Dendritic cell treated with granulocyte-macrophage colony-stimulating factor and Interleukin-4, amounts not matched to agents 40 ng/mL and 50 ng/mL, for 4 days (primary cell): ENCODE measurements at regions not wholly inside any gene's neighbourhood (a gene's known extent, or its start where the extent isn't known, plus 50 kb on each side); places are given as distances from the start of the nearest gene placed in this dataset.

ENCODE experiments used
- H3K27ac Mint-ChIP-seq: one replicate; pipeline ENCODE4 v1.8.0; 2022; ENCODE audit warnings: mild to moderate bottlenecking, mixed read lengths
- H3K27me3 Mint-ChIP-seq: one replicate; pipeline ENCODE4 v1.8.0; 2022; ENCODE audit warnings: mild to moderate bottlenecking, mixed read lengths
- H3K36me3 Mint-ChIP-seq: one replicate; pipeline ENCODE4 v1.8.0; 2022; ENCODE audit warnings: low read depth, mixed read lengths
- H3K4me1 Mint-ChIP-seq: one replicate; pipeline ENCODE4 v1.8.0; 2022; ENCODE audit warnings: low read depth, mixed read lengths
- H3K4me3 Mint-ChIP-seq: one replicate; pipeline ENCODE4 v1.8.0; 2022; ENCODE audit warnings: mild to moderate bottlenecking, moderate library complexity, mixed read lengths
- H3K9me3 Mint-ChIP-seq: one replicate; pipeline ENCODE4 v1.8.0; 2022; ENCODE audit warnings: mixed read lengths
- intact Hi-C: fragments of 100-400 bp; cut with micrococcal nuclease; formaldehyde crosslinking; loops from one replicate; pipeline ENCODE4 v1.15.0; 2022

- peaks cover 22% of the 10 kb centered on the region for H3K27me3 Mint-ChIP-seq
- H3K36me3 Mint-ChIP-seq: no peaks in the 10 kb centered on the region
- H3K4me3 Mint-ChIP-seq: no peak overlapping the region
- no peak overlapping the region for H3K27ac Mint-ChIP-seq
- H3K9me3 Mint-ChIP-seq: no peaks in the 10 kb centered on the region
- intact Hi-C loops: no loop called here
- H3K4me1 Mint-ChIP-seq: no peaks in the 10 kb centered on the region
Measured at GRCh38 chr7:106196460-106197021, 84.4 kb upstream of the SYPL1 start.

GRCh38 chr7:106193661-106194060 is 81.5 kb upstream of the SYPL1 start:
- Mint-ChIP-seq H3K4me1 (no peaks in the 10 kb centered on the region), H3K36me3 (no peaks in the 10 kb centered on the region), H3K9me3 (no peaks in the 10 kb centered on the region), H3K27ac (no peak overlapping the region), H3K27me3 (peaks cover 28% of the 10 kb centered on the region), H3K4me3 (no peak overlapping the region)
- intact Hi-C loops: no loop called here

- H3K36me3 Mint-ChIP-seq: no peaks in the 10 kb centered on the region
- no peak overlapping the region for H3K4me3 Mint-ChIP-seq
- H3K9me3 Mint-ChIP-seq: no peaks in the 10 kb centered on the region
- no peak overlapping the region for H3K27ac Mint-ChIP-seq
- H3K27me3 Mint-ChIP-seq: peaks cover 27% of the 10 kb centered on the region
- intact Hi-C loops: no loop called here
- no peaks in the 10 kb centered on the region for H3K4me1 Mint-ChIP-seq
Measured at GRCh38 chr7:106190589-106191330, 78.6 kb upstream of the SYPL1 start.

- Mint-ChIP-seq H3K36me3 (no peaks in the 10 kb centered on the region), H3K27ac (no peak overlapping the region), H3K9me3 (no peaks in the 10 kb centered on the region), H3K27me3 (peaks cover 14% of the 10 kb centered on the region), H3K4me1 (peaks cover 6% of the 10 kb centered on the region), H3K4me3 (no peak overlapping the region)
- intact Hi-C loops: no loop called here
Measured at GRCh38 chr7:106187613-106188350, 75.7 kb upstream of the SYPL1 start.

- intact Hi-C loops: no loop called here
- Mint-ChIP-seq H3K27me3 (peaks cover 12% of the 10 kb centered on the region), H3K4me3 (no peak overlapping the region), H3K27ac (no peak overlapping the region), H3K4me1 (peaks cover 6% of the 10 kb centered on the region), H3K36me3 (no peaks in the 10 kb centered on the region), H3K9me3 (no peaks in the 10 kb centered on the region)
Measured at GRCh38 chr7:106185719-106186118, 73.6 kb upstream of the SYPL1 start.

GRCh38 chr7:106183952-106184351 is 71.8 kb upstream of the SYPL1 start:
- Mint-ChIP-seq H3K27me3 (peaks cover 20% of the 10 kb centered on the region), H3K4me1 (peaks cover 6% of the 10 kb centered on the region), H3K27ac (no peak overlapping the region), H3K9me3 (no peaks in the 10 kb centered on the region), H3K4me3 (no peak overlapping the region), H3K36me3 (no peaks in the 10 kb centered on the region)
- intact Hi-C loops: no loop called here

GRCh38 chr7:106182904-106183303 is 70.8 kb upstream of the SYPL1 start:
- Mint-ChIP-seq H3K4me3 (no peak overlapping the region), H3K27ac (no peak overlapping the region), H3K36me3 (no peaks in the 10 kb centered on the region), H3K27me3 (peaks cover 21% of the 10 kb centered on the region), H3K9me3 (no peaks in the 10 kb centered on the region), H3K4me1 (peaks cover 6% of the 10 kb centered on the region)
- intact Hi-C loops: no loop called here

GRCh38 chr7:106181658-106182265 is 69.7 kb upstream of the SYPL1 start:
- Mint-ChIP-seq H3K4me1 (peaks cover 10% of the 10 kb centered on the region), H3K4me3 (no peak overlapping the region), H3K36me3 (no peaks in the 10 kb centered on the region), H3K27ac (no peak overlapping the region), H3K27me3 (peaks cover 21% of the 10 kb centered on the region), H3K9me3 (no peaks in the 10 kb centered on the region)
- intact Hi-C loops: no loop called here

GRCh38 chr7:106180721-106181120 is 68.6 kb upstream of the SYPL1 start:
- peaks cover 27% of the 10 kb centered on the region for H3K27me3 Mint-ChIP-seq
- peaks cover 15% of the 10 kb centered on the region for H3K4me1 Mint-ChIP-seq
- H3K4me3 Mint-ChIP-seq: no peak overlapping the region
- no peaks in the 10 kb centered on the region for H3K36me3 Mint-ChIP-seq
- intact Hi-C loops: no loop called here
- no peak overlapping the region for H3K27ac Mint-ChIP-seq
- no peaks in the 10 kb centered on the region for H3K9me3 Mint-ChIP-seq

GRCh38 chr7:106179256-106179655 is 67.1 kb upstream of the SYPL1 start:
- no peak overlapping the region for H3K4me3 Mint-ChIP-seq
- H3K4me1 Mint-ChIP-seq: peaks cover 15% of the 10 kb centered on the region
- H3K27me3 Mint-ChIP-seq: peaks cover 32% of the 10 kb centered on the region
- H3K9me3 Mint-ChIP-seq: no peaks in the 10 kb centered on the region
- no peak overlapping the region for H3K27ac Mint-ChIP-seq
- intact Hi-C loops: loop anchor here (5.0 kb wide), 1 partner anchor 188 kb away; no protein-coding TSS in a partner anchor
- no peaks in the 10 kb centered on the region for H3K36me3 Mint-ChIP-seq

GRCh38 chr7:106178593-106179134 is 66.6 kb upstream of the SYPL1 start:
- Mint-ChIP-seq H3K9me3 (no peaks in the 10 kb centered on the region), H3K4me1 (peaks cover 12% of the 10 kb centered on the region), H3K27ac (no peak overlapping the region), H3K4me3 (no peak overlapping the region), H3K36me3 (no peaks in the 10 kb centered on the region), H3K27me3 (peaks cover 33% of the 10 kb centered on the region)
- intact Hi-C loops: loop anchor here (5.0 kb wide), 1 partner anchor 189 kb away; no protein-coding TSS in a partner anchor

- intact Hi-C loops: loop anchor here (2.0 to 5.0 kb wide), 2 partner anchors 189 to 559 kb away; no protein-coding TSS in a partner anchor
- no peak overlapping the region for H3K4me3 Mint-ChIP-seq
Measured at GRCh38 chr7:106177738-106178592, 65.9 kb upstream of the SYPL1 start.

GRCh38 chr7:106177300-106177690 is 65.2 kb upstream of the SYPL1 start:
- H3K4me1 Mint-ChIP-seq: peaks cover 9% of the 10 kb centered on the region
- H3K27me3 Mint-ChIP-seq: peaks cover 33% of the 10 kb centered on the region
- H3K4me3 Mint-ChIP-seq: no peak overlapping the region
- H3K27ac Mint-ChIP-seq: no peak overlapping the region
- H3K36me3 Mint-ChIP-seq: no peaks in the 10 kb centered on the region
- intact Hi-C loops: loop anchor here (2.0 to 5.0 kb wide), 2 partner anchors 190 to 560 kb away; no protein-coding TSS in a partner anchor
- no peaks in the 10 kb centered on the region for H3K9me3 Mint-ChIP-seq

More at GRCh38 chr7:106177738-106178592, 65.9 kb upstream of the SYPL1 start:
- Mint-ChIP-seq H3K27me3 (peaks cover 33% of the 10 kb centered on the region), H3K4me1 (peaks cover 9% of the 10 kb centered on the region), H3K9me3 (no peaks in the 10 kb centered on the region), H3K27ac (no peak overlapping the region), H3K36me3 (no peaks in the 10 kb centered on the region)
